HAP-1 (cell line): ENCODE measurements at regions not wholly inside any gene's neighbourhood (a gene's known extent, or its start where the extent isn't known, plus 50 kb on each side); places are given as distances from the start of the nearest gene placed in this dataset.

Experiments used
- DNase-seq, 2 experiments: peaks; one replicate each; pipeline ENCODE4 v3.0.0-alpha.2; 2016 to 2020; ENCODE audit warnings: low spot score in 2 of 2
- H3K27me3 ChIP-seq: fragments of 250-450 bp; sonication (Bioruptor Pico); 2 replicates; pipeline ENCODE4 v1.5.1; 2020; ENCODE audit warnings: low read depth, mild to moderate bottlenecking, moderate library complexity
- H3K36me3 ChIP-seq: fragments of 250-450 bp; sonication (Bioruptor Pico); replicated peaks from 2 replicates; pipeline ENCODE4 v1.5.1; 2020; ENCODE audit warnings: mild to moderate bottlenecking
- H3K4me1 ChIP-seq: fragments of 250-450 bp; sonication (Bioruptor Pico); 2 replicates; pipeline ENCODE4 v1.5.1; 2020; ENCODE audit warnings: mild to moderate bottlenecking
- H3K4me3 ChIP-seq: fragments of 250-450 bp; sonication (Bioruptor Pico); 2 replicates; pipeline ENCODE4 v1.5.1; 2020; ENCODE audit warnings: mild to moderate bottlenecking, moderate library complexity
- H3K9me3 ChIP-seq: fragments of 250-450 bp; sonication (Bioruptor Pico); 2 replicates; pipeline ENCODE4 v1.5.1; 2020; ENCODE audit warnings: mild to moderate bottlenecking, moderate library complexity
- in situ Hi-C: fragments of 300-500 bp; cut with MboI; formaldehyde crosslinking; loops from 3 replicates; pipeline ENCODE4 v1.14.3; 2020; ENCODE audit warnings: low sequenced_read_pairs, inconsistent platforms, mixed read lengths

DNA sequence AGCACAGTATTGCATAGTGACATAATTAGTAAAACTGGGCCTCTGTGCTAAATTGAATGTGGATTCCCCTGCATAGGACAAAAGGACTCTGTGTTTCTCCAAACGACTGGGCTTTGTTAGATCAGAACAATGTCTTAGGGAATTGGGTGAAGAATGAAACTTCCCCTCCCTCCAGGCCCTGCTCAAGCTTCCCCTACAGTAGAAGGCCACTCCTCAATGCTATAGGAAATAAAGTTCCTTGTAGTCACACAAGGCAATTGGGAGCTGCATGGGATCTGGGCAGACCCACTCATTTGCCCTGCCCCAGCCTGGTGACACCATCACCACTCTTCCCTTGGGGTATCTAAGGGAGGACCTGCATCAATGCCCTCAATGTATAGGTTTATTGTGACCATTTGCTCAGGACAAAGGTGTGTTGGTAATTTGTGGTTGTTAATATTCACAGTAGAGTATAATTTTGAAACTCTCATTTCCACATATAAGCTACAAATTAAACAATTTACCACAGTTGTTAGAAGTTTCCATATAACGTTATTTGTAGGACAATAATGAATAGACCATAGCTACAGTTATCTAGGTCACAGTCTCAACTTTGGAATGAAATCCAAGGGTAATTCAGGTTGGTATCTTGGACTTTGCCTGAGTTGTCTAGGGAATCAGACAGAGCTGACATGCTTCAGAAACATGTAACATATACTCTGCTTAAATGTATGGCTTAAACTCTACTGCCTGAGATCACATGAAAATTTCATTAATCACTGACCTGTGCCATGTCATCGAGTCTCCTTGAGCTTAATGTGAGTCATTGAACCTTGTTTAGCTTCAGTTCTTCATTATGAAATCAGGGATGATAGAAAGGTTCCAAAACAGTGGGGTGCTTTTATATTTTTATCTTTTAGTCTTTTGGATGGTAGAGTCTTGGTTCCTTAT, 64.8 kb upstream of the DARS1 start:
- in situ Hi-C loops, result no loop called here
- Histone ChIP-seq H3K36me3 (no peaks in the 10 kb centered on the region), H3K4me1 (peaks cover 3% of the 10 kb centered on the region; the same call in 1 of the 2 replicates), H3K4me3 (no peak overlapping the region), H3K27me3 (peaks cover 11% of the 10 kb centered on the region), H3K9me3 (peaks cover 2% of the 10 kb centered on the region; the same call in 1 of the 2 replicates)
- no peak for DNase-seq

- in situ Hi-C loops, result no loop called here
- DNase-seq, result no peak
- no peaks in the 10 kb centered on the region for H3K36me3 ChIP-seq
- H3K9me3 ChIP-seq, result peaks cover 2% of the 10 kb centered on the region; the same call in 1 of the 2 replicates
- no peak overlapping the region for H3K4me3 ChIP-seq
- peaks cover 15% of the 10 kb centered on the region for H3K27me3 ChIP-seq
- peaks cover 3% of the 10 kb centered on the region; the same call in 1 of the 2 replicates for H3K4me1 ChIP-seq
These were observed 63.8 kb upstream of the DARS1 start for GRCh38 chr2:136049011-136049742.

GRCh38 chr2:136045835-136046570, 60.6 kb upstream of the DARS1 start:
- Histone ChIP-seq H3K36me3 (no peaks in the 10 kb centered on the region), H3K27me3 (peaks cover 12% of the 10 kb centered on the region), H3K4me1 (no peaks in the 10 kb centered on the region), H3K9me3 (peaks cover 2% of the 10 kb centered on the region; the same call in 1 of the 2 replicates), H3K4me3 (no peak overlapping the region)
- no peak for DNase-seq
- in situ Hi-C loops, result no loop called here

- no peak for DNase-seq
- Histone ChIP-seq H3K36me3 (no peaks in the 10 kb centered on the region), H3K4me3 (no peak overlapping the region), H3K9me3 (peaks cover 2% of the 10 kb centered on the region; the same call in 1 of the 2 replicates), H3K4me1 (no peaks in the 10 kb centered on the region), H3K27me3 (peaks cover 18% of the 10 kb centered on the region)
- in situ Hi-C loops, result no loop called here
These were observed 59.9 kb upstream of the DARS1 start for GRCh38 chr2:136045344-136045743.
